ENCODE measurements at regions not wholly inside any gene's neighbourhood (a gene's known extent, or its start where the extent isn't known, plus 50 kb on each side); places are given as distances from the start of the nearest gene placed in this dataset.

GRCh38 chr21:22516230-22516629 is 1518.0 kb downstream of the NCAM2 start:
- TF ChIP-seq POLR2A (IDR thresholded peaks at IDR 0.05; ENCODE audit: low read length) (no peak), GATA1 (IDR thresholded peaks at IDR 0.05; ENCODE audit: low read depth, low read length) (no peak)
